Gastrocnemius medialis (tissue), 4 donors: ENCODE measurements at regions not wholly inside any gene's neighbourhood (a gene's known extent, or its start where the extent isn't known, plus 50 kb on each side); places are given as distances from the start of the nearest gene placed in this dataset.

Experiments used
- CTCF ChIP-seq, 5 experiments: fragments of 450-650 bp in 3 of 5; fragments of 200-600 bp in 2 of 5; sonication (generic) in 2 of 5; IDR thresholded peaks in 4 of 5; conservative IDR thresholded peaks in 1 of 5; 1 replicate in 4 of 5; 2 replicates in 1 of 5; pipeline ENCODE4 v1.5.1; 2016 to 2019; ENCODE audit warnings: antibody characterized with exemption in 5 of 5, mild to moderate bottlenecking in 3 of 5, moderate library complexity in 3 of 5
- POLR2A ChIP-seq, 2 donors: fragments of 450-650 bp; IDR thresholded peaks; one replicate each; pipeline ENCODE4 v1.6.1; 2017; ENCODE audit warnings: antibody characterized with exemption in 2 of 2, mild to moderate bottlenecking in 2 of 2, moderate library complexity in 2 of 2

GRCh38 chr12:97082029-97082428, 175.0 kb downstream of the NEDD1 start:
- TF ChIP-seq CTCF (IDR thresholded peaks at IDR 0.05 in 4 of 5, conservative IDR thresholded peaks at IDR 0.05 in 1 of 5) (no peak), POLR2A (IDR thresholded peaks at IDR 0.05) (no peak)
